ENCODE measurements at regions not wholly inside any gene's neighbourhood (a gene's known extent, or its start where the extent isn't known, plus 50 kb on each side); places are given as distances from the start of the nearest gene placed in this dataset.

- TF ChIP-seq MYC (IDR thresholded peaks at IDR 0.05; ENCODE audit: low read depth, low read length) (no peak), POLR2A (IDR thresholded peaks at IDR 0.05; ENCODE audit: extremely low read depth, insufficient read length) (no peak), CTCF (IDR thresholded peaks at IDR 0.05; ENCODE audit: low read depth, low read length) (no peak), MAX (IDR thresholded peaks at IDR 0.05; ENCODE audit: low read depth, low read length) (no peak)
- DNase-seq (ENCODE audit: low read depth): no peak
- no peak overlapping the region for H3K4me3 ChIP-seq (ENCODE audit: low read depth, low read length)
Observed at GRCh38 chr4:44842531-44842930, 116.2 kb upstream of the GNPDA2 start.

- no peak overlapping the region for H3K4me3 ChIP-seq (ENCODE audit: low read depth, low read length)
- DNase-seq (ENCODE audit: low read depth): no peak
- no peak for TF ChIP-seq MAX (IDR thresholded peaks at IDR 0.05; ENCODE audit: low read depth, low read length)
- TF ChIP-seq MYC (IDR thresholded peaks at IDR 0.05; ENCODE audit: low read depth, low read length): no peak
- TF ChIP-seq POLR2A (IDR thresholded peaks at IDR 0.05; ENCODE audit: extremely low read depth, insufficient read length): no peak
- TF ChIP-seq CTCF (IDR thresholded peaks at IDR 0.05; ENCODE audit: low read depth, low read length): no peak
Observed at GRCh38 chr4:44817930-44818329, 91.6 kb upstream of the GNPDA2 start.

GRCh38 chr4:44806071-44806470, 79.7 kb upstream of the GNPDA2 start:
- H3K4me3 ChIP-seq (ENCODE audit: low read depth, low read length): no peak overlapping the region
- DNase-seq (ENCODE audit: low read depth): no peak
- TF ChIP-seq CTCF (IDR thresholded peaks at IDR 0.05; ENCODE audit: low read depth, low read length): no peak
- no peak for TF ChIP-seq MAX (IDR thresholded peaks at IDR 0.05; ENCODE audit: low read depth, low read length)
- no peak for TF ChIP-seq MYC (IDR thresholded peaks at IDR 0.05; ENCODE audit: low read depth, low read length)
- no peak for TF ChIP-seq POLR2A (IDR thresholded peaks at IDR 0.05; ENCODE audit: extremely low read depth, insufficient read length)

- DNase-seq (ENCODE audit: low read depth): no peak
- TF ChIP-seq POLR2A (IDR thresholded peaks at IDR 0.05; ENCODE audit: extremely low read depth, insufficient read length): no peak
- TF ChIP-seq MAX (IDR thresholded peaks at IDR 0.05; ENCODE audit: low read depth, low read length): no peak
- no peak for TF ChIP-seq CTCF (IDR thresholded peaks at IDR 0.05; ENCODE audit: low read depth, low read length)
- no peak for TF ChIP-seq MYC (IDR thresholded peaks at IDR 0.05; ENCODE audit: low read depth, low read length)
- no peak overlapping the region for H3K4me3 ChIP-seq (ENCODE audit: low read depth, low read length)
Observed at GRCh38 chr4:44804301-44804700, 77.9 kb upstream of the GNPDA2 start.

- no peak overlapping the region for H3K4me3 ChIP-seq (ENCODE audit: low read depth, low read length)
- TF ChIP-seq POLR2A (IDR thresholded peaks at IDR 0.05; ENCODE audit: extremely low read depth, insufficient read length): no peak
- no peak for TF ChIP-seq CTCF (IDR thresholded peaks at IDR 0.05; ENCODE audit: low read depth, low read length)
- no peak for TF ChIP-seq MAX (IDR thresholded peaks at IDR 0.05; ENCODE audit: low read depth, low read length)
- TF ChIP-seq MYC (IDR thresholded peaks at IDR 0.05; ENCODE audit: low read depth, low read length): no peak
- DNase-seq (ENCODE audit: low read depth): no peak
Observed at GRCh38 chr4:44801384-44801783, 75.0 kb upstream of the GNPDA2 start.

- no peak overlapping the region for H3K4me3 ChIP-seq (ENCODE audit: low read depth, low read length)
- TF ChIP-seq MYC (IDR thresholded peaks at IDR 0.05; ENCODE audit: low read depth, low read length) (no peak), CTCF (IDR thresholded peaks at IDR 0.05; ENCODE audit: low read depth, low read length) (no peak), POLR2A (IDR thresholded peaks at IDR 0.05; ENCODE audit: extremely low read depth, insufficient read length) (no peak)
- no peak for DNase-seq (ENCODE audit: low read depth)
Observed at GRCh38 chr4:44791831-44792230, 65.5 kb upstream of the GNPDA2 start.

Measured in NB4 (cell line).